Transverse colon (tissue), 4 donors: ENCODE measurements at regions not wholly inside any gene's neighbourhood (a gene's known extent, or its start where the extent isn't known, plus 50 kb on each side); places are given as distances from the start of the nearest gene placed in this dataset.

Source experiments
- CTCF ChIP-seq, 5 experiments: fragments of 200-600 bp in 3 of 5; fragments of 450-650 bp in 2 of 5; sonication (generic) in 3 of 5; IDR thresholded peaks; 1 replicate in 2 of 5; 2 replicates in 3 of 5; pipeline ENCODE4 v1.5.1; 2016 to 2017; ENCODE audit warnings: antibody characterized with exemption in 5 of 5, inconsistent platforms in 3 of 5, mild to moderate bottlenecking in 2 of 5, moderate library complexity in 1 of 5
- EP300 ChIP-seq: sonication (generic); formaldehyde crosslinking; IDR thresholded peaks from one replicate; pipeline ENCODE4 v1.6.1; 2017; ENCODE audit warnings: antibody characterized with exemption, low read depth
- POLR2AphosphoS5 ChIP-seq, 3 donors: sonication (generic); formaldehyde crosslinking; IDR thresholded peaks; one replicate each; pipeline ENCODE4 v1.6.1; 2016; ENCODE audit warnings: antibody characterized with exemption in 3 of 3

DNA sequence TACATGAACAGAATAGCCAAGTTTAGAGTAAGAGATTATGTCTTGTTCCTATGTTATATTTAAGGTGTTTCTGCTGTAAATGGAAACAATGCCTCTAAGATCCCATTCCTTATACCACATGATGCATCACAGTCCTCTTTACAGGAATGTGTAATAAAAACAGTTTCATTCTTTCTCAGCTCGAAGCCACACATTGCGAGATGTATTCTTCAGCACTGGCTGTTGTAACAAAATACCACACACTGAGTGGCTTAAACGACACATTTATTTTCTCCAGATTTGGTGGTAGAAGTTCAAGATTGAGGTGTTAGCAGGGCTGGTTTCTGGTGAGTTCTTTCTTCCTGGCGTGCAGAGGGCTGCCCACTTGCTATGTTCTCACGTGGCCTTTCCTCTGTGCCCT is 246.2 kb downstream of the SOCS6 start:
- TF ChIP-seq EP300 (no peak), POLR2AphosphoS5 (IDR thresholded peaks at IDR 0.05) (no peak), CTCF (IDR thresholded peaks at IDR 0.05) (no peak)
